ENCODE measurements at regions not wholly inside any gene's neighbourhood (a gene's known extent, or its start where the extent isn't known, plus 50 kb on each side); places are given as distances from the start of the nearest gene placed in this dataset.

- no peak for DNase-seq (ENCODE audit: extremely low spot score)
- CTCF ChIA-PET, result no interaction called here
- POLR2A ChIA-PET, result no interaction called here
- TF ChIP-seq CTCF (IDR thresholded peaks at IDR 0.05; ENCODE audit: control extremely low read depth, extremely low read depth, low read depth, missing control alignments), result no peak
Observed at GRCh38 chr13:86795858-86796257, 875.3 kb upstream of the SLITRK5 start.

GRCh38 chr13:86810361-86810760 is 860.8 kb upstream of the SLITRK5 start:
- no peak for TF ChIP-seq CTCF (IDR thresholded peaks at IDR 0.05; ENCODE audit: control extremely low read depth, extremely low read depth, low read depth, missing control alignments)
- ChIA-PET POLR2A (no interaction called here), CTCF (interaction anchor here (0.7 kb wide), 1 partner anchor 9 kb away, joined by 3 read pairs; no protein-coding TSS in a partner anchor)
- DNase-seq (ENCODE audit: extremely low spot score), result no peak

- DNase-seq (ENCODE audit: extremely low spot score), result no peak
- TF ChIP-seq CTCF (IDR thresholded peaks at IDR 0.05; ENCODE audit: control extremely low read depth, extremely low read depth, low read depth, missing control alignments), result no peak
- CTCF ChIA-PET, result no interaction called here
- POLR2A ChIA-PET, result no interaction called here
Observed at GRCh38 chr13:86813198-86813597, 858.0 kb upstream of the SLITRK5 start.

- no peak for TF ChIP-seq CTCF (IDR thresholded peaks at IDR 0.05; ENCODE audit: control extremely low read depth, extremely low read depth, low read depth, missing control alignments)
- CTCF ChIA-PET, result no interaction called here
Observed at GRCh38 chr13:86825410-86825809, 845.8 kb upstream of the SLITRK5 start.

GRCh38 chr13:86826232-86826631 is 844.9 kb upstream of the SLITRK5 start:
- POLR2A ChIA-PET, result no interaction called here
- no peak for TF ChIP-seq CTCF (IDR thresholded peaks at IDR 0.05; ENCODE audit: control extremely low read depth, extremely low read depth, low read depth, missing control alignments)
- no peak for DNase-seq (ENCODE audit: extremely low spot score)
- CTCF ChIA-PET, result no interaction called here

More at GRCh38 chr13:86825410-86825809, 845.8 kb upstream of the SLITRK5 start:
- DNase-seq (ENCODE audit: extremely low spot score), result no peak
- POLR2A ChIA-PET, result no interaction called here

GRCh38 chr13:86830046-86830445 is 841.1 kb upstream of the SLITRK5 start:
- ChIA-PET POLR2A (no interaction called here), CTCF (no interaction called here)
- no peak for DNase-seq (ENCODE audit: extremely low spot score)
- no peak for TF ChIP-seq CTCF (IDR thresholded peaks at IDR 0.05; ENCODE audit: control extremely low read depth, extremely low read depth, low read depth, missing control alignments)

GRCh38 chr13:86831084-86831483 is 840.1 kb upstream of the SLITRK5 start:
- CTCF ChIA-PET, result no interaction called here
- POLR2A ChIA-PET, result no interaction called here
- no peak for DNase-seq (ENCODE audit: extremely low spot score)
- no peak for TF ChIP-seq CTCF (IDR thresholded peaks at IDR 0.05; ENCODE audit: control extremely low read depth, extremely low read depth, low read depth, missing control alignments)
